Mesenchymal stem cell (in vitro differentiated cells and primary cell): ENCODE measurements at regions not wholly inside any gene's neighbourhood (a gene's known extent, or its start where the extent isn't known, plus 50 kb on each side); places are given as distances from the start of the nearest gene placed in this dataset.

Experiments used
- DNase-seq: peaks from one replicate; pipeline ENCODE4 v3.0.0-alpha.2; 2013
- H2AFZ ChIP-seq: one replicate; pipeline ENCODE4 v1.6.1; 2013; ENCODE audit warnings: low read depth, mild to moderate bottlenecking, control low read depth, inconsistent platforms, low read length, moderate library complexity
- H2AK5ac ChIP-seq: 2 replicates; pipeline ENCODE4 v1.6.1; 2013; ENCODE audit warnings: low read length, moderate library complexity, mild to moderate bottlenecking, inconsistent platforms; ENCODE audit not compliant: severe bottlenecking
- H2BK120ac ChIP-seq: one replicate; pipeline ENCODE4 v1.6.1; 2013; ENCODE audit warnings: low read depth, mild to moderate bottlenecking, inconsistent platforms, low read length, moderate library complexity
- H2BK12ac ChIP-seq, 2 experiments: one replicate each; pipeline ENCODE4 v1.6.1; 2013; ENCODE audit warnings: inconsistent platforms in 2 of 2, low read length in 2 of 2, mild to moderate bottlenecking in 2 of 2, moderate library complexity in 2 of 2, control low read depth in 1 of 2
- H2BK15ac ChIP-seq: one replicate; pipeline ENCODE4 v1.6.1; 2013; ENCODE audit warnings: mild to moderate bottlenecking, low read depth, inconsistent platforms; ENCODE audit not compliant: poor library complexity, severe bottlenecking
- H2BK5ac ChIP-seq: 2 replicates; pipeline ENCODE4 v1.6.1; 2013; ENCODE audit warnings: low read depth, mild to moderate bottlenecking, low read length, control low read depth, inconsistent platforms; ENCODE audit not compliant: poor library complexity, severe bottlenecking
- H3K14ac ChIP-seq, 2 experiments: one replicate each; pipeline ENCODE4 v1.6.1; 2013; ENCODE audit warnings: inconsistent platforms in 2 of 2, low read length in 2 of 2, control low read depth in 1 of 2, mild to moderate bottlenecking in 1 of 2, moderate library complexity in 1 of 2
- H3K18ac ChIP-seq, 2 experiments: one replicate each; pipeline ENCODE4 v1.6.1; 2013; ENCODE audit warnings: inconsistent platforms in 2 of 2, low read length in 2 of 2, control low read depth in 1 of 2, low read depth in 1 of 2, mild to moderate bottlenecking in 1 of 2
- H3K23ac ChIP-seq, 2 experiments: one replicate each; pipeline ENCODE4 v1.6.1; 2013; ENCODE audit warnings: inconsistent platforms in 2 of 2, low read length in 2 of 2, mild to moderate bottlenecking in 2 of 2, moderate library complexity in 2 of 2, control low read depth in 1 of 2
- H3K27ac ChIP-seq: 2 replicates; pipeline ENCODE4 v1.5.1; 2013; ENCODE audit warnings: mild to moderate bottlenecking, moderate library complexity, low read length, control low read depth, inconsistent platforms; ENCODE audit not compliant: poor library complexity, severe bottlenecking
- H3K27me3 ChIP-seq, 2 experiments: 2 replicates each; pipeline versions ENCODE4 v1.6.1 to v1.7.0; 2013; ENCODE audit warnings: low read length in 2 of 2, mild to moderate bottlenecking in 2 of 2, moderate library complexity in 2 of 2, control low read depth in 1 of 2, inconsistent platforms in 1 of 2; ENCODE audit not compliant: control insufficient read depth in 1 of 2, insufficient read depth in 1 of 2
- H3K36me3 ChIP-seq, 2 experiments: 2 replicates each; pipeline versions ENCODE4 v1.6.1 to v1.7.0; 2013; ENCODE audit warnings: low read length in 2 of 2, control low read depth in 1 of 2, inconsistent platforms in 1 of 2, low read depth in 1 of 2, mild to moderate bottlenecking in 1 of 2; ENCODE audit not compliant: insufficient read depth in 2 of 2, control insufficient read depth in 1 of 2
- H3K4ac ChIP-seq, 2 experiments: one replicate each; pipeline ENCODE4 v1.6.1; 2013; ENCODE audit warnings: inconsistent platforms in 2 of 2, low read length in 2 of 2, mild to moderate bottlenecking in 2 of 2, moderate library complexity in 2 of 2, control low read depth in 1 of 2, low read depth in 1 of 2
- H3K4me1 ChIP-seq: 2 replicates; pipeline ENCODE4 v1.6.1; 2013; ENCODE audit warnings: low read depth, low read length, control low read depth; ENCODE audit not compliant: control insufficient read depth, insufficient read depth
- H3K4me2 ChIP-seq: 2 replicates; pipeline ENCODE4 v1.6.1; 2013; ENCODE audit warnings: low read length, mild to moderate bottlenecking, inconsistent platforms; ENCODE audit not compliant: poor library complexity, severe bottlenecking
- H3K4me3 ChIP-seq, 2 experiments: 2 replicates each; pipeline versions ENCODE4 v1.5.1 to v1.7.0; 2013; ENCODE audit warnings: low read length in 2 of 2, mild to moderate bottlenecking in 2 of 2, control low read depth in 1 of 2, low read depth in 1 of 2; ENCODE audit not compliant: insufficient read depth in 1 of 2
- H3K79me1 ChIP-seq: replicated peaks from 2 replicates; pipeline ENCODE4 v1.6.1; 2013; ENCODE audit warnings: mild to moderate bottlenecking, control low read depth, low read length, inconsistent platforms; ENCODE audit not compliant: poor library complexity, severe bottlenecking
- H3K9ac ChIP-seq: 2 replicates; pipeline ENCODE4 v1.7.0; 2013; ENCODE audit warnings: mild to moderate bottlenecking, low read length, moderate library complexity
- H3K9me3 ChIP-seq: 2 replicates; pipeline ENCODE4 v1.7.0; 2013; ENCODE audit warnings: mild to moderate bottlenecking, low read length; ENCODE audit not compliant: control insufficient read depth
- H4K8ac ChIP-seq: one replicate; pipeline ENCODE4 v1.6.1; 2013; ENCODE audit warnings: inconsistent platforms, mild to moderate bottlenecking, low read length, moderate library complexity
- H4K91ac ChIP-seq: one replicate; pipeline ENCODE4 v1.6.1; 2013; ENCODE audit warnings: mild to moderate bottlenecking, low read length, inconsistent platforms
- WGBS: methylation state at CpG from one replicate; pipeline ENCODE4 v1.1.7; 2013; ENCODE audit warnings: mixed read lengths; 5-methylcytosine and 5-hydroxymethylcytosine counted together

DNA sequence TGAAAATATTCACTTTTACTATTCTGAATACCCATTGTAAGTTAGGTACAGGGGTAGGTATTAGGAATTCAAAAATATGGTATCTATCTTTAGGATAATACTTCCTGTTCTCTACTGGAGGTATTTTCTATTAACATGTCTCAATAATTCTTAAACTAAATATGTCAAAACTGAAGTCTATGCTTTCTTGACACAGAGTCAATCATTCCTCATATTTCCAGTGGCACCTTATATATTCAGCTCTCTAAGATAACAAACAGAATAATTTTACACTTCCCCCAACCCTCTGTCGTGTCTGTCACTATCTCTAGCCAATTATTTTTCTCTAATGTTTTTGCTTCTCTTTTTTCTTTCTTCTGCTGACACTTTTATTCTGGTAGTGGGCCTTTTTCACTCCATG lies 138.9 kb downstream of the TMEM26 start:
- Histone ChIP-seq H3K9me3 (peaks cover 5% of the 10 kb centered on the region), H4K8ac (no peak overlapping the region), H2BK15ac (no peak overlapping the region), H3K4ac (no peak overlapping the region), H3K18ac (no peak overlapping the region), H3K4me2 (no peak overlapping the region), H3K79me1 (no peaks in the 10 kb centered on the region), H4K91ac (no peak overlapping the region), H3K14ac (no peak overlapping the region), H3K4me3 (no peak overlapping the region), H3K36me3 (no peaks in the 10 kb centered on the region), H2AK5ac (no peak overlapping the region), H3K23ac (no peak overlapping the region), H2AFZ (no peak overlapping the region), H2BK120ac (no peak overlapping the region), H3K4me1 (no peaks in the 10 kb centered on the region), H2BK5ac (no peak overlapping the region), H3K27me3 (no peaks in the 10 kb centered on the region), H3K27ac (no peak overlapping the region), H2BK12ac (no peak overlapping the region), H3K9ac (no peak overlapping the region)
- WGBS, result 91% methylated on average over 1 of the region's 1 CpG
- DNase-seq, result no peak

DNA sequence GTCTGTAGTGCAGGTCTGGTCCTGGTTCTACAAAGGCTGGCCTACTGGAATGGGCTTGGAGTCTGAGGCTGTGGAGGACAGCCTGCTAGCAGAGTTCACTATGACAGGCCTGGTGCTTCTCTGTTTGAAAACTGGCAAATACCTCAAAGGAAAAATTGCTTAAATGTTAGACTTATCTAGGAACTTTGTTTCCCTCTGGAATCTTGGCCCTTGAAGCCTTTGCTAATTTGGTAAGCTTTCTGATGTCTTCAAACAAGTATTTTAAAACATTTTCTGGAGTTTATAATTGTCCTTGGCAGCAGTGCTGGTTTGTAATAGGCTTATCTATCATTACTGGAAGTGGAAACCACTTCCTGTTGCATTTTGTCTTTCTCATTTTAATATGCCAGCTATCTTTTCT lies 139.7 kb downstream of the TMEM26 start:
- Histone ChIP-seq H2BK5ac (no peak overlapping the region), H3K9ac (no peak overlapping the region), H3K4ac (no peak overlapping the region), H2BK120ac (no peak overlapping the region), H3K79me1 (no peaks in the 10 kb centered on the region), H3K36me3 (no peaks in the 10 kb centered on the region), H3K9me3 (peaks cover 5% of the 10 kb centered on the region), H3K23ac (no peak overlapping the region), H4K8ac (peak overlapping the region; percentile 21), H3K4me3 (no peak overlapping the region), H3K27ac (no peak overlapping the region), H3K4me2 (no peak overlapping the region), H3K18ac (peak overlapping the region in 1 of 2 experiments; percentile 28), H3K27me3 (no peaks in the 10 kb centered on the region), H2AK5ac (no peak overlapping the region), H3K4me1 (no peaks in the 10 kb centered on the region), H2BK15ac (no peak overlapping the region), H3K14ac (no peak overlapping the region), H2AFZ (no peak overlapping the region), H2BK12ac (no peak overlapping the region), H4K91ac (no peak overlapping the region)
- DNase-seq, result peak; percentile 36

DNA sequence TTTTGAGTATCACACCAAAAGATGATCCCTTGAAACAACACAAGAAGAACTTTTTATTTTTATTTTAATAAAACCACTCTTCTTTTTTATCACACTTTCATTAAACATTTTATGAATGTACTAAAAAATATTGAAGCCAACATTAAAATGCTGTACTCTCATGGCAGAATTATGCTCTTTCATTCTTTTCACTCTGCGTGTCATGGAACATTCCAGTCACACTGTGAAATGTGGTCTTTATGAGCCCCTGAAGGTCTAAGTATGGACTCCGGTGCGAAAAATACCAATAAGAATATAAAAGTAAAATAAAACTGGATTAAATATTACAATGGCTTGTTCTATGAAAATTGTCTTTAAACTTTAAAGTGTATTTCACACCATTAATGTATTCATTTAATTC lies 148.4 kb downstream of the TMEM26 start:
- Histone ChIP-seq H3K23ac (no peak overlapping the region), H3K27me3 (no peaks in the 10 kb centered on the region)
- no CpG with 5 or more reads among the region's 3 CpGs for WGBS

DNA sequence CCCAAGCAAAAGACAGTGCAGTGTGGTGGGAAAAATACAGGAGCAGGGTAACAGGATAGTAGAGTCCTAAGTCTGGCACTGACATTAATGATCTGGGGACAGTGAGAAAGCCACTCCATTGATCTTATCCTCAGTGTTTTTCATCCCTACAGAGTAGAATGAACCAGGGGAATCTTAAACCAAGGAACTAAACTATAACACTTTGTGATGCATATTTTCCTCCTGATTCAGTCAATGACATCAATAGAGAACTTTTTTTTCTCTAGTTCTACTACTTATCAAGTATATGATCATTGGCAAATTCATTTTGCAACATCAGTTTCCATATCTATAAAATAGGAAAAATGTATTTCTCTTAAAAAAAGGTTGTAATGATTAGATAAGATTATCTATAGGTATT lies 151.1 kb downstream of the TMEM26 start:
- H3K9me3 ChIP-seq, result peaks cover 10% of the 10 kb centered on the region
- no peak overlapping the region for H2BK12ac ChIP-seq
- no peaks in the 10 kb centered on the region for H3K79me1 ChIP-seq
- no peak overlapping the region for H2BK15ac ChIP-seq
- no peaks in the 10 kb centered on the region for H3K27me3 ChIP-seq
- H2BK5ac ChIP-seq, result no peak overlapping the region
- no peak overlapping the region for H3K18ac ChIP-seq
- peak overlapping the region; percentile 64 for H3K9ac ChIP-seq
- no peak overlapping the region for H3K14ac ChIP-seq
- no peaks in the 10 kb centered on the region for H3K4me1 ChIP-seq
- H3K4ac ChIP-seq, result no peak overlapping the region
- H3K4me3 ChIP-seq, result no peak overlapping the region
- H2AFZ ChIP-seq, result no peak overlapping the region
- no peak overlapping the region for H2AK5ac ChIP-seq
- no peak for DNase-seq
- no peak overlapping the region for H4K91ac ChIP-seq
- H3K27ac ChIP-seq, result no peak overlapping the region
- H3K23ac ChIP-seq, result no peak overlapping the region
- H3K36me3 ChIP-seq, result no peaks in the 10 kb centered on the region
- H4K8ac ChIP-seq, result no peak overlapping the region
- H3K4me2 ChIP-seq, result no peak overlapping the region
- no peak overlapping the region for H2BK120ac ChIP-seq

More for the DNA sequence above, 148.4 kb downstream of the TMEM26 start:
- Histone ChIP-seq H2BK5ac (no peak overlapping the region), H2BK120ac (no peak overlapping the region), H2AFZ (no peak overlapping the region), H3K79me1 (no peaks in the 10 kb centered on the region), H2BK15ac (no peak overlapping the region), H3K4me3 (no peak overlapping the region), H4K91ac (no peak overlapping the region), H3K27ac (no peak overlapping the region), H3K4me2 (no peak overlapping the region), H3K9ac (peak overlapping the region; percentile 79), H4K8ac (no peak overlapping the region), H2BK12ac (no peak overlapping the region), H2AK5ac (no peak overlapping the region), H3K14ac (no peak overlapping the region), H3K9me3 (no peaks in the 10 kb centered on the region), H3K4ac (no peak overlapping the region), H3K18ac (no peak overlapping the region), H3K4me1 (no peaks in the 10 kb centered on the region), H3K36me3 (no peaks in the 10 kb centered on the region)
- DNase-seq, result no peak
